ENCODE measurements at regions not wholly inside any gene's neighbourhood (a gene's known extent, or its start where the extent isn't known, plus 50 kb on each side); places are given as distances from the start of the nearest gene placed in this dataset.

DNA sequence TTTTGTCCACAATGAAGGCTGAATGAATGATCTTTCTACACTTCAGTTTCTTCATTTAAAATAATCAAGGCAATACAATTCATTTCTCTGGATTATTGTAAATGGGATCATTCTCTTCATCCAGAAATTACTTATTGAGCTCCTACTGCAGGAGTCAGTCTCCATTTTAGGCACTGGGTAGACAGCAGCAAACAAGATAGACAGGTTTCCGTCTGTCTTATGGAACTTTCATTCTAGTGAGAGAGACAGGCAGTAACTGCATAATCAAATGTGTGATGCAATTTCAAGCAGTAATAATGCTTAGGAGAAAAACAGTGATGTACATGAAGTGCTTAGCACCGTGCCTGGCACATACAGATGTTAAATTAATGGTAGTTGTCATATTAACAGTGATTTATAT, 118.9 kb downstream of the SUDS3 start:
- no peak for DNase-seq (ENCODE audit: low read depth)
- no peak overlapping the region for H3K4me3 ChIP-seq (ENCODE audit: low read depth, low read length)
- TF ChIP-seq, protein P1, sequence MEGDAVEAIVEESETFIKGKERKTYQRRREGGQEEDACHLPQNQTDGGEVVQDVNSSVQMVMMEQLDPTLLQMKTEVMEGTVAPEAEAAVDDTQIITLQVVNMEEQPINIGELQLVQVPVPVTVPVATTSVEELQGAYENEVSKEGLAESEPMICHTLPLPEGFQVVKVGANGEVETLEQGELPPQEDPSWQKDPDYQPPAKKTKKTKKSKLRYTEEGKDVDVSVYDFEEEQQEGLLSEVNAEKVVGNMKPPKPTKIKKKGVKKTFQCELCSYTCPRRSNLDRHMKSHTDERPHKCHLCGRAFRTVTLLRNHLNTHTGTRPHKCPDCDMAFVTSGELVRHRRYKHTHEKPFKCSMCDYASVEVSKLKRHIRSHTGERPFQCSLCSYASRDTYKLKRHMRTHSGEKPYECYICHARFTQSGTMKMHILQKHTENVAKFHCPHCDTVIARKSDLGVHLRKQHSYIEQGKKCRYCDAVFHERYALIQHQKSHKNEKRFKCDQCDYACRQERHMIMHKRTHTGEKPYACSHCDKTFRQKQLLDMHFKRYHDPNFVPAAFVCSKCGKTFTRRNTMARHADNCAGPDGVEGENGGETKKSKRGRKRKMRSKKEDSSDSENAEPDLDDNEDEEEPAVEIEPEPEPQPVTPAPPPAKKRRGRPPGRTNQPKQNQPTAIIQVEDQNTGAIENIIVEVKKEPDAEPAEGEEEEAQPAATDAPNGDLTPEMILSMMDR (IDR thresholded peaks at IDR 0.05; ENCODE audit: low read depth, low read length, missing control alignments): no peak
- in situ Hi-C loops (cut with HindIII; ENCODE audit: low sequenced_read_pairs): no loop called here

DNA sequence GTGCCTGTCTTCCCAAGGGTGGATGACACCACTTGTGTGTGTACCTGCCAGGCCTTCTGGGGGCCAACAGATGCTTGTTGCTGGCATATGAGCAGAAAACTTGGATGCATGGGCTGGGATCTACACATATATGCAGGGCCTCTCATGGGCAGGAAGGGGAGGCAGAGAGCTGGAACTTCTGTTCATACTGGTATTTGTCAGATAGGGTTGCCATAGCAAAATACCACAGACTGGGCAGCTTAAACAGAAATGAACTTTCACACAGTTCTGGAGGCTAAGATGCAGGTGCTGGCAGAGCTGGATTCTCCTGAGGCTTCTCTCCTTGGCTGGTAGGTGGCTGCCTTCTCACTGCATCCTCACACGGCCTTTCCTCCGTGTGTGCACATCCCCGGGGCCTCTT, 121.8 kb downstream of the SUDS3 start:
- TF ChIP-seq, protein P1 (IDR thresholded peaks at IDR 0.05; ENCODE audit: low read depth, low read length, missing control alignments): no peak
- in situ Hi-C loops (cut with HindIII; ENCODE audit: low sequenced_read_pairs): no loop called here
- no peak overlapping the region for H3K4me3 ChIP-seq (ENCODE audit: low read depth, low read length)
- no peak for DNase-seq (ENCODE audit: low read depth)

DNA sequence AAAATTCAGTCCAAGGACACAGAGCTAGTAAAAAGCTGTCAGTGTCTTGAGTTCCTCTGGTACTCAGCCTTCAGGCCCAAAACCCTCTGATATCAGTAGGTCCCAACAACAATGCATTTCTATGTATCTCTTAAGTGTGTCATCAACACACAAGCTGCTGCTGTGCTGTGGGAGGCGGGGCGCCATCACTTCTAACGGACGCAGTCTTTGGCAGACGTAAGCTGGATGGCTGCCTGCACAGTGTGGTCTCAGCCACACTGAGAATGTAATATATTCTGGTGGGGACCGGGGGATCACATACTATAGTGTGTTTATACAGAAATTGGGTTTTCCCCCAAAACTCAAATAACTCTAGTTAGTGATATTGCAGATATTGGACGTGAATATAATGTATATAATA, 123.9 kb downstream of the SUDS3 start:
- DNase-seq (ENCODE audit: low read depth): no peak
- no peak overlapping the region for H3K4me3 ChIP-seq (ENCODE audit: low read depth, low read length)
- TF ChIP-seq, protein P1 (IDR thresholded peaks at IDR 0.05; ENCODE audit: low read depth, low read length, missing control alignments): no peak
- in situ Hi-C loops (cut with HindIII; ENCODE audit: low sequenced_read_pairs): no loop called here

DNA sequence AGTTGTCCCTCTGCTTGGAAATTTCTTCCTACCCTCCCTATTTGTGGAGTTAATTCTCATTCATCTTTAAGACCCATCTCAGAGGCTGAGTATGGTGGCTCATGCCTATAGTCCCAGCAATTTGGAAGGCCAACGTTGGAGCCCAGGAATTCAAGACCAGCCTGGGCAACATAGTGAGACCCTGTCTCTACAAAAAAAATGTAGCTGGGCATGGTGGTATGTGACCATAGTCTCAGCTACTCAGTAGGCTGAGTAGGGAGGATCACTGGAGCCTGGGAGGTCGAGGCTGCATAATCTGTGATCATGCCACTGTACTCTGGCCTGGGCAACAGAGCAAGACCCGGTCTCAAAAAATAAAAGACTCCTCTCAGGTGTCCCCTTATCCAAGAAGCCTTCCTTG, 125.1 kb downstream of the SUDS3 start:
- H3K4me3 ChIP-seq (ENCODE audit: low read depth, low read length): no peak overlapping the region
- DNase-seq (ENCODE audit: low read depth): no peak
- TF ChIP-seq, protein P1 (IDR thresholded peaks at IDR 0.05; ENCODE audit: low read depth, low read length, missing control alignments): no peak
- in situ Hi-C loops (cut with HindIII; ENCODE audit: low sequenced_read_pairs): no loop called here

DNA sequence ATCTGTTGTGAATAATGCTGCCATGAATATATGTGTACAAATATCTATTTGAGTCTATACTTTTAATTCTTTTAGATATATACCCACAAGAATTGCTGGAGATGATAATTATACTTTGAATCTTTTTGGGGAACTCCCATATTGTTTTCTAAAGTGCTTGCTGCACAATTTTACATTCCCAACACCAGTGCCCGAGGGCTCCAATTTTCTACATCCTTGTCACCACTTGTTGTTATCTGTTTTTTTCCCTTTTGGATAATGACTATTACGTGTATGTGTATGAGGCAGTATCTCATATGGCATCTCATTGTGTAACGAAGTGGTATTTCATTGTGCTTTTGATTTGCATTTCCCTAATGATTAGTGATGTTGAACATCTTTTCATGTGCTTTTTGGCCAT, 127.1 kb downstream of the SUDS3 start:
- no peak overlapping the region for H3K4me3 ChIP-seq (ENCODE audit: low read depth, low read length)
- DNase-seq (ENCODE audit: low read depth): no peak
- in situ Hi-C loops (cut with HindIII; ENCODE audit: low sequenced_read_pairs): no loop called here
- TF ChIP-seq, protein P1 (IDR thresholded peaks at IDR 0.05; ENCODE audit: low read depth, low read length, missing control alignments): no peak

DNA sequence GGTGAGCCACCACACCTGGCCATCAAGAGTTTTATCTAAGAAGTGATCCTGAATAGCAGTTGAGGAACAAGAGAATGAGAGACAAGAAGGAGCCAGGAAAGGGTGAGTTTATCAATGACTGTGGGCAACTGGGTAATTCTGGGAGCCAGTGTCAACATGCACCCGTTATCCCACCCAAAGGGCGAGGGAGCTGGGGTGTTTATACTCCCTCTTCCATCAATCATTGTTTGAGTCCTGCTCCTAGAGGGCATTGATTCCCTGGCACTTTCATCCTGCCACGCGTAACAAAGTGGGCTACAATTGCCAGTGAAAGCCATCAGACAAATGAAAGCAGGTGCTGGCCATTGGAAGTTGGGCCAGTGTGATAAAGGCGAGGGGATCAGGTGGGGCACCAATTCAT, 136.3 kb downstream of the SUDS3 start:
- H3K4me3 ChIP-seq (ENCODE audit: low read depth, low read length): no peak overlapping the region
- TF ChIP-seq, protein P1 (IDR thresholded peaks at IDR 0.05; ENCODE audit: low read depth, low read length, missing control alignments): no peak
- in situ Hi-C loops (cut with HindIII; ENCODE audit: low sequenced_read_pairs): no loop called here
- no peak for DNase-seq (ENCODE audit: low read depth)

DNA sequence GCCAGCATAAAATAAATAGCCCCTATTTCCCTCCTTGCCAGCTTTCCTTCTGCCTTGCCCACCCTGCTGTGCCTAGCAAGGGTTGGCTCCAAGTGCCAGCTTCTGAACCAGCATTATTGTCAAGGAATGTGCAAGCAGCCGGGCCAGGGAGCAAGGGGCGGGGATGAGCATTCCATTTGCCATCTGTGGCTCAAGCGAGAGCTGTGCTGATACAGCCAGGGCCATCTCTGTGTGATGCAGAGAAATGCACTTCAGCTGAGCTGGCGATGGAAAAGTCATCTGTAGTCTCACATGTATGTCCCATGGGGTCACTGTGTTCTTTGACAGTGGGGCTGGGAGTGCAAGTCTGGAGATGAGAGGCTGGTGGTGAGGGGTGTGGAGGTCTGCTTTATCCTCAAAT, 137.3 kb downstream of the SUDS3 start:
- H3K4me3 ChIP-seq (ENCODE audit: low read depth, low read length): no peak overlapping the region
- TF ChIP-seq, protein P1 (IDR thresholded peaks at IDR 0.05; ENCODE audit: low read depth, low read length, missing control alignments): no peak
- in situ Hi-C loops (cut with HindIII; ENCODE audit: low sequenced_read_pairs): no loop called here
- DNase-seq (ENCODE audit: low read depth): no peak

All from astrocyte of the cerebellum (primary cell).